HUES6 (cell line): ENCODE measurements at regions not wholly inside any gene's neighbourhood (a gene's known extent, or its start where the extent isn't known, plus 50 kb on each side); places are given as distances from the start of the nearest gene placed in this dataset.

Experiments
- H3K27ac ChIP-seq: 2 replicates; pipeline ENCODE4 v1.7.0; 2013; ENCODE audit warnings: low read depth, mild to moderate bottlenecking, low read length, inconsistent platforms
- H3K27me3 ChIP-seq: 2 replicates; pipeline ENCODE4 v1.6.1; 2013; ENCODE audit warnings: low read length; ENCODE audit not compliant: control insufficient read depth, insufficient read depth
- H3K36me3 ChIP-seq: 2 replicates; pipeline ENCODE4 v1.6.1; 2013; ENCODE audit warnings: low read length; ENCODE audit not compliant: control insufficient read depth, insufficient read depth
- H3K4me1 ChIP-seq: 2 replicates; pipeline ENCODE4 v1.6.1; 2013; ENCODE audit warnings: low read length; ENCODE audit not compliant: control insufficient read depth, insufficient read depth
- H3K4me3 ChIP-seq: 2 replicates; pipeline ENCODE4 v1.5.1; 2013; ENCODE audit warnings: low read depth, low read length
- H3K9ac ChIP-seq: one replicate; pipeline ENCODE4 v1.6.1; 2013; ENCODE audit warnings: mild to moderate bottlenecking, low read length
- H3K9me3 ChIP-seq: 2 replicates; pipeline ENCODE4 v1.6.1; 2013; ENCODE audit warnings: low read depth, low read length; ENCODE audit not compliant: control insufficient read depth, insufficient read depth

DNA sequence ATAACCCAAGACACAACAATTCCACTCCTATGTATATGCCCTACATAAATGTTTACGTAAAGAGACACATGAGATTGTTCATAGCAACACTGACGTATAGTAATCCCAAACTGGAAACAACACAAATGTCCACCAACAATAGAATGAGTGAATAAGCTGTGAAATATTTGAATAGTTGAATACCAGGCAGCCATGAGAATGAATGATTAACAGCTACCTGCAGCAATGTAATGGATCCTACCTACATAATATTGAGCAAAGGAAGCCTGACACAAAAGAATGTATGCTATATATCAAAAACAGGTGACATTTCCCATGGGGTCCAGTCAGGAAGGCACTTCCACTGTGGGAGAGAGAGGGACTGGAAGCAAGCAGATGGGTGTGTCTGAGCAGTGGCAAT is 92.8 kb upstream of the LINC01488 start:
- no peak overlapping the region for H3K27ac ChIP-seq
- H3K4me1 ChIP-seq: no peaks in the 10 kb centered on the region
- H3K4me3 ChIP-seq: no peak overlapping the region
- H3K27me3 ChIP-seq: no peaks in the 10 kb centered on the region
- H3K36me3 ChIP-seq: no peaks in the 10 kb centered on the region
- H3K9me3 ChIP-seq: peaks cover 19% of the 10 kb centered on the region
- no peak overlapping the region for H3K9ac ChIP-seq

- Histone ChIP-seq H3K27ac (no peak overlapping the region), H3K4me3 (no peak overlapping the region), H3K9me3 (peaks cover 19% of the 10 kb centered on the region), H3K27me3 (no peaks in the 10 kb centered on the region), H3K4me1 (no peaks in the 10 kb centered on the region; the same call in 1 of the 2 replicates), H3K36me3 (no peaks in the 10 kb centered on the region), H3K9ac (no peak overlapping the region)
Measured at GRCh38 chr11:69390561-69390960, 90.9 kb upstream of the LINC01488 start.

DNA sequence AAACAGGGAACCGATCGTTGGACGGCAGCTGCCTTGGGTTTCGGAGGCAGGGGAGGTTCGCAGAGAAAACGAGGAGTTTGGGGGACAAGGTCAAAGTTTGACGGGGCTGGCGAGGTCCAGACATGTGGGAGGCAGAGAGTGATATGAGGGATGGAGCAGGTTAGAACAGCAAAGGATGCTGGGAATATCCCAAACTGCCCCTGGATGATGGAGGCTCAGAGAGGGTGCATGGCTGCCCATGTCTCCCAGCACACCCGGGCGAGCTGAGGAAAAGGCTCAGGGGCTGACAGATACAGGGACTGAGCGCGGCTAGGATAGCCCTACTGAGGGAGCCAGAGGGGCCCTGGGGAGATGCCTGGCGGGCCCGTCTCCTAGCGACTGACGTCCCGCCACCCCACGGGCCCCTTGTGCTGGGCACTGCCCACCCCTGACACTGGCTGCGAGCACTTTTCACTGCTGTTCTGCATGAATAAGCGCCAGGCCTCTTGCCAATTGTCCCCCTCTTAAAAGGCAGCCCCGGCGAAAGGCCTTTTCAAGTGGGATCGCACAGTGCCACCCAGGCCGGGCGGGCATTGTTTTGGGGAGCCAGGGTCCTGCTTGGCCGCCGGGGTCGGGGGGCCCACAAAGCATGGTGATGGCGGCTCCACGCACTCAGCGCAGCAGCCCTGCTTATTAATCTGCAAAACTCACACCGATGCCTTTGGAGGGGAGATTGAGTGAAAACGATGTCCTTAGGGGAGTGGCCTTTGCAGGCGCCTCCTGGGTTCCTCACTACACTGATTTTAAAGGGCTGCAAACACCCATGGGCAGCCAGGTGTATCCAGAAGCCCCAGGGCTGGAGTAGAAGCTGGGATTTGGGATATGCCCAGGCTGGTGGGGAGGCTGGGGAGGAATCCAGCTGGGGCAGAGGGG is 90.0 kb upstream of the LINC01488 start:
- Histone ChIP-seq H3K4me1 (no peaks in the 10 kb centered on the region; the same call in 1 of the 2 replicates), H3K9ac (no peak overlapping the region), H3K27me3 (no peaks in the 10 kb centered on the region), H3K36me3 (no peaks in the 10 kb centered on the region), H3K4me3 (no peak overlapping the region), H3K9me3 (peaks cover 21% of the 10 kb centered on the region), H3K27ac (no peak overlapping the region)

DNA sequence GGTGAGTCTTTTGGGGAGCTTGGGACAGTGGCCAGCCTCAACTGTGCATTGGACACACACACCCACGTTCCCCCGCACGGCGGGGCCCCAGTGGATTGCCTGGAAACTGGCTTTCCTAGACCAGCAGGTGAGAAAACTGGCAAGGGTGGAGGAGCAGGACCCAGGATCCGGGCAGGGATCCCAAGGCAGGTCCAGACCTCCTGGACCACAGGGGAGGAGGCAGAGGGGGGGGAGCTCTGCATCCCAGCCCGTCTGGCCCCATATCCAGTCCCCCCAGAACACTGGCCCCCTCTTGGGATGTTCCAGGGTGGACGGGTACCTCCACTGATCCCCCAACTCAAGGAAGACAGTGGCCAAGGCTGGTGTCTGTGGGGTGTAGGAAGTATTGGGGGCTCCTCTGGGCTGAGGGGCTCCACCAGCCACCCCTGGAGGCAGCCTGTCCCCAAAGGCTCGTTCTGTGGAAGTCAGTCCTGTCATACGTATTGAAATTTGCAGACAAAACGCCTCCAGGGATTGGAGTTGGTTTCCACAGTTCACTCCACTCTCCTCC is 89.3 kb upstream of the LINC01488 start:
- Histone ChIP-seq H3K9me3 (peaks cover 26% of the 10 kb centered on the region), H3K9ac (no peak overlapping the region), H3K27me3 (no peaks in the 10 kb centered on the region), H3K36me3 (no peaks in the 10 kb centered on the region), H3K4me3 (no peak overlapping the region), H3K4me1 (no peaks in the 10 kb centered on the region; the same call in 1 of the 2 replicates), H3K27ac (no peak overlapping the region)

DNA sequence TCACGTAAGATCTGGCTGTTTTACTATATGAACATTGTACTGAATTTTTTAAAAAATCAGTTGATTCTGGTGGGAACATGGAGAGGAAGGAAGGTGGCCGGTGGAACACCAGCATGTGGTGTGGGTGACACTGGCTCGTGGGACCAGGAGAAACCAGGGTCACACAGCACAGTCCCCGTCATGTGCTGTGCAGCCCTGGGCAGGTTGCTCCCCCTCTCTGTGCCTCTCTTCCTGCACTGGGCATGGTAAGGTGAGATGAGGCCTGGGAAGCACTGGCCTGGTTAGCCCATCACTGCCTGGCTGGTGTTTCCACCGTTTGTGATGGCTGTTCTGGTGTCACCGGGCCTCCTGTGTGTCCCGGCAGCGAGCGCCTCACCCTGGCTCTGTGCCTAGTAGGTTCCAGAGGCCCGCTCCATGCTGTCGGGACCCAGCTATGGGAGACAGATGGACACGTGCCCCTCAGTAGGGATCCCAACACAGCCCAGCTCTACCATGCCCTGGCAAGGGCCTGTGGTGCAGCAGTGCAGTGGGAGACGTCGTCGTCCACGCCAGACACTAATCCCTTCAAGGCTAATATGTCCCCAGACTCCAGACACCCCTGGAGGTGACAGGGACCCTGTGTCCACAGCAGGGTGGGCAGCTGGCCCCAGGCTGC is 88.2 kb upstream of the LINC01488 start:
- Histone ChIP-seq H3K4me3 (no peak overlapping the region), H3K9ac (no peak overlapping the region), H3K27me3 (no peaks in the 10 kb centered on the region), H3K9me3 (peaks cover 25% of the 10 kb centered on the region), H3K36me3 (no peaks in the 10 kb centered on the region), H3K4me1 (no peaks in the 10 kb centered on the region; the same call in 1 of the 2 replicates), H3K27ac (no peak overlapping the region)

DNA sequence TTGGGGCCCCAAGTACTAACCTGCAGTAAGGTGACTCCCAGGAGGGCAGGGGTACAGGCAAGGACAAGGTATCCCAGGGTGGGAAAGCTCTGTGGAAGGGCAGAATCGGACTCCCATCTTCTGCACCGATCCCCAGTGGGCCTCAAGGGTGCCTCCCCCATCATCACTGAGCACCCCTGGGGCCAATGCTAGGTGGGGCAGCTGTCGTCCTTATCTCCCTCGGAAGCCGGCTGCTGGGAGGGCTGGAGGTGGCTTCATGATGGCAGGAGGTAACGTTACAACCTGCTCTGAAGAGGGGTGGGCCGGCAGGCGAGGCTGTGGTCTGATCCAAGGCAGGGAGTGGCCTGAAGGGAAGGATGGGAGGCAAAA is 87.6 kb upstream of the LINC01488 start:
- H3K4me1 ChIP-seq: no peaks in the 10 kb centered on the region; the same call in 1 of the 2 replicates
- H3K4me3 ChIP-seq: no peak overlapping the region
- peaks cover 23% of the 10 kb centered on the region for H3K9me3 ChIP-seq
- H3K9ac ChIP-seq: no peak overlapping the region
- no peak overlapping the region for H3K27ac ChIP-seq
- H3K27me3 ChIP-seq: no peaks in the 10 kb centered on the region
- H3K36me3 ChIP-seq: no peaks in the 10 kb centered on the region

DNA sequence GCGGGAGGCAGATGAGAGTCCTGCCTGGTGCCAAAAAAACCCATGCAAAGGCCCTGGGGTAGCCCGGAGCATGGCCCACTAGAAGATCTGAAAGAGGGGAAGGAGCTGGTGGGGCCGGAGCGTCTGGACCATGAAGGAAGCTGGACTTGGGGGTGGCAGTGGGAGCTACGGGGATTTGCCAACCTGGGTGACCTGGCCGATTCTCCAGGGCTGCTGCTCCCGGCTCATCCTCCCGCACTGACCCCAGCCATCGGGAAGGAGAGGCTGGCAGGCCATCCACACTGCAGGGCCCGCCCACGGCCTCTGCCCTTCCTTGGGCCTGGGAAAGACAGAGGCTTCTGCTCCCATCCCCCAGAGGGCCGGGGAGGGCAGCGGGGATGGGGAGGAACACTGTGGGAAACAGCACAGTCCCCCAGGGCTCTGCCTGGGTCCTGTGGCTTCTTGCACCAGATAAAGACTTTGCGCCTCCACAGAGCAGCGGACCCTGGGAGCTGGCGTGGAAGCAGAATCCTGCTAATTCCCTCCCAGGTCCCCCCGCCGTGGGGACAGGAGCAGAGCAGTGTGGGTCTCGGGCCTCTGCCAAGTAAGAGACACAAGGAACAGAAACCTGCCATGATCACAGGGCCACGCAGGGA is 87.1 kb upstream of the LINC01488 start:
- no peak overlapping the region for H3K9ac ChIP-seq
- H3K36me3 ChIP-seq: no peaks in the 10 kb centered on the region
- no peak overlapping the region for H3K4me3 ChIP-seq
- H3K9me3 ChIP-seq: peaks cover 25% of the 10 kb centered on the region
- H3K27ac ChIP-seq: no peak overlapping the region
- no peaks in the 10 kb centered on the region; the same call in 1 of the 2 replicates for H3K4me1 ChIP-seq
- no peaks in the 10 kb centered on the region for H3K27me3 ChIP-seq

DNA sequence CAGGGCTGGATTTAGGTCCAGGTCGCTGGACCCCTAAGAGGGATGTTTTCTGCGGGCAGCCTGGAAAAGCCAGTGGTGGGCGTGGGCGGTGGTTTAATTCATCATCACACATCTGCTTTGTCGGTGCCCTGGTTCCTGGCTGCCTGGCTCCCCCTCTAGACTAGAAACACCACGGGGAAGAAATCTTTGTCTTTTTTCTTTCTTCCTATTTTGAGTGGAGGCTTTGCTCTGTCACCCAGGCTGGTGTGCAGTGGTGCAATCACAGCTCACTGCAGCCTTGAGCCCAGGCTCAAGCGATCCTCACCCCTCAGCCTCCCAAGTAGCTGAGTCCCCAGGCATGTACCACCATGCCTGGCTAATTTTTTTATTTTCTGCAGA is 86.6 kb upstream of the LINC01488 start:
- Histone ChIP-seq H3K4me3 (no peak overlapping the region), H3K27me3 (no peaks in the 10 kb centered on the region), H3K27ac (no peak overlapping the region), H3K4me1 (no peaks in the 10 kb centered on the region; the same call in 1 of the 2 replicates), H3K36me3 (no peaks in the 10 kb centered on the region), H3K9me3 (peaks cover 29% of the 10 kb centered on the region), H3K9ac (no peak overlapping the region)

DNA sequence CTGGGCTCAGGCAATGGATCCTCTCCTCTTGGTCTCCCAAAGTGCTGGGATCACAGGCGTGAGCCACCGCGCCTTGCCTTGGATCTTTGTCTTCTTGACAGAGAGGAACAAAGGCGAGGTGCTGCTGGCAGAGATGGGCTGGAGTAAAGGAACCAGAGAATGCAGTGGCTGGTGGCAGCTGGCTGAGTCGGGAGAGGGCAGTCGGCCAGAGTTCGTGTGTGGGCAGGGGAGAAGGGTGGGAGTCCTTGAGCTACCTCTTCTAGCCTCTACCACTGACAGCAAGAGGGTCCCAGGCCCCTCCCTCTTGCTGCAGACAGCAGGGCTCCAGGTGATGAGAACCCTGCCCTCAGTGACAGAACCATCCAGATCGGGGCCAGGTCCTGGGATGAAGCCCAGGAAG is 86.2 kb upstream of the LINC01488 start:
- H3K9me3 ChIP-seq: peaks cover 29% of the 10 kb centered on the region
- H3K4me3 ChIP-seq: no peak overlapping the region
- no peak overlapping the region for H3K9ac ChIP-seq
- no peaks in the 10 kb centered on the region; the same call in 1 of the 2 replicates for H3K4me1 ChIP-seq
- no peaks in the 10 kb centered on the region for H3K36me3 ChIP-seq
- no peak overlapping the region for H3K27ac ChIP-seq
- no peaks in the 10 kb centered on the region for H3K27me3 ChIP-seq

GRCh38 chr11:69396051-69396947 is 85.2 kb upstream of the LINC01488 start:
- H3K27ac ChIP-seq: no peak overlapping the region
- no peaks in the 10 kb centered on the region for H3K27me3 ChIP-seq
- no peaks in the 10 kb centered on the region; the same call in 1 of the 2 replicates for H3K4me1 ChIP-seq
- H3K4me3 ChIP-seq: no peak overlapping the region
- H3K9me3 ChIP-seq: peaks cover 29% of the 10 kb centered on the region
- no peaks in the 10 kb centered on the region for H3K36me3 ChIP-seq
- no peak overlapping the region for H3K9ac ChIP-seq
